HFFc6 (cell line): ENCODE measurements at regions not wholly inside any gene's neighbourhood (a gene's known extent, or its start where the extent isn't known, plus 50 kb on each side); places are given as distances from the start of the nearest gene placed in this dataset.
"Not testable (repeated sequence)": the region's sequence is repeated elsewhere in the genome, so short reads cannot be mapped to it uniquely, and the experiment has no call there.

Experiments used
- DNase-seq: peaks from one replicate; pipeline ENCODE4 v3.0.0-alpha.2; 2018
- H3K27ac Mint-ChIP-seq: 2 replicates; pipeline ENCODE4 v1.8.0; 2020; ENCODE audit warnings: mild to moderate bottlenecking, mixed read lengths
- H3K27me3 Mint-ChIP-seq: 2 replicates; pipeline ENCODE4 v1.8.0; 2021; ENCODE audit warnings: mild to moderate bottlenecking, moderate library complexity, mixed read lengths; ENCODE audit not compliant: insufficient read depth
- H3K36me3 Mint-ChIP-seq: 2 replicates; pipeline ENCODE4 v1.8.0; 2021; ENCODE audit warnings: low read depth, mixed read lengths
- H3K4me1 Mint-ChIP-seq: 2 replicates; pipeline ENCODE4 v1.8.0; 2020; ENCODE audit warnings: low read depth, mixed read lengths
- H3K4me3 Mint-ChIP-seq: 2 replicates; pipeline ENCODE4 v1.8.0; 2020; ENCODE audit warnings: mild to moderate bottlenecking, moderate library complexity, mixed read lengths
- H3K9me3 Mint-ChIP-seq: 2 replicates; pipeline ENCODE4 v1.8.0; 2020; ENCODE audit warnings: mild to moderate bottlenecking, mixed read lengths
- TF ChIP-seq, protein P1 (sequence below): fragments of 200-600 bp; sonication (generic); IDR thresholded peaks from 2 replicates; pipeline ENCODE4 v1.5.0; 2021; ENCODE audit warnings: antibody characterized with exemption, mild to moderate bottlenecking

DNA sequence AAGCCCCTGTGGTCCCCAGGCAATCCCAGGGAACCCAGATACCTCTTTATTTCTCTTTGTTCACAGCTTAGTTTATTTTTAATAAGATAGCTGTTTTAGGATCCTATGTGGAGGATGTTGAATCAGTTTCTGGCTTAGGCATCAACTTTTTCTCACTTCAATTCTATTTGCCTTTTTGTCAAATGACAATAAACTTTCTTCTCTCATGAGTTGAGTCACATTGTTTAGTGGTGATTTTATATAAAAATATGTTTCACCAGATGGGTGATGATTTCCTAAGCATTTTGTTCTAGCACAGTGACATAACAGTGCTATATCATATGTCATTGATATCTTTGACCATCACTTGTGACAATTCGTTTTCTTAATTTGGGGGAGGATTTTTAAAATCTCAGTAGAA is 198.1 kb upstream of the PUDP start:
- DNase-seq, result peak; percentile 30
- Mint-ChIP-seq H3K4me1 (peaks cover 11% of the 10 kb centered on the region), H3K27ac (peak overlapping the region; percentile 45), H3K9me3 (no peaks in the 10 kb centered on the region), H3K4me3 (no peak overlapping the region), H3K27me3 (no peaks in the 10 kb centered on the region; the same call in 1 of the 2 replicates), H3K36me3 (peaks cover 11% of the 10 kb centered on the region; the same call in 1 of the 2 replicates)
- TF ChIP-seq, protein P1, sequence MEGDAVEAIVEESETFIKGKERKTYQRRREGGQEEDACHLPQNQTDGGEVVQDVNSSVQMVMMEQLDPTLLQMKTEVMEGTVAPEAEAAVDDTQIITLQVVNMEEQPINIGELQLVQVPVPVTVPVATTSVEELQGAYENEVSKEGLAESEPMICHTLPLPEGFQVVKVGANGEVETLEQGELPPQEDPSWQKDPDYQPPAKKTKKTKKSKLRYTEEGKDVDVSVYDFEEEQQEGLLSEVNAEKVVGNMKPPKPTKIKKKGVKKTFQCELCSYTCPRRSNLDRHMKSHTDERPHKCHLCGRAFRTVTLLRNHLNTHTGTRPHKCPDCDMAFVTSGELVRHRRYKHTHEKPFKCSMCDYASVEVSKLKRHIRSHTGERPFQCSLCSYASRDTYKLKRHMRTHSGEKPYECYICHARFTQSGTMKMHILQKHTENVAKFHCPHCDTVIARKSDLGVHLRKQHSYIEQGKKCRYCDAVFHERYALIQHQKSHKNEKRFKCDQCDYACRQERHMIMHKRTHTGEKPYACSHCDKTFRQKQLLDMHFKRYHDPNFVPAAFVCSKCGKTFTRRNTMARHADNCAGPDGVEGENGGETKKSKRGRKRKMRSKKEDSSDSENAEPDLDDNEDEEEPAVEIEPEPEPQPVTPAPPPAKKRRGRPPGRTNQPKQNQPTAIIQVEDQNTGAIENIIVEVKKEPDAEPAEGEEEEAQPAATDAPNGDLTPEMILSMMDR, result no peak

DNA sequence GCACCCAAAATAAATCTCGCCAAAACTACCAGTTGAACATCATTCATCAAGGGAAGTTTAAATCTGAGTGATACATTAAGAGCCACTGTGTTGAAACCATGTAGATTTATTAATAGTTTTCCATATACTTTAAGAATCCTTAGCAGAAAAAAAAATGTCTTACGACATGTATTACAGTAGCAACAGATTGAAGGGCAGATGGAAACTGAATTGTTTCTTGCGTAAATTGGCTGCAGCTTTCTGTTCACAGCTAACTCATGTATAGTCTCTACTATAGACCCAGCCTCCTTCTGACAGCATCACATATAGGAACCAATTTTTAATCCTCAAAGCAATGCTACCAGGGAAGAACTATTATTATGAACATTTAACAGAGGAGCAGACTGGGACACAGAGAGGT is 195.2 kb upstream of the PUDP start:
- Mint-ChIP-seq H3K4me3 (no peak overlapping the region), H3K27ac (no peak overlapping the region), H3K36me3 (peaks cover 17% of the 10 kb centered on the region; the same call in 1 of the 2 replicates), H3K27me3 (no peaks in the 10 kb centered on the region), H3K9me3 (no peaks in the 10 kb centered on the region), H3K4me1 (peaks cover 10% of the 10 kb centered on the region)
- TF ChIP-seq, protein P1, result no peak
- no peak for DNase-seq

DNA sequence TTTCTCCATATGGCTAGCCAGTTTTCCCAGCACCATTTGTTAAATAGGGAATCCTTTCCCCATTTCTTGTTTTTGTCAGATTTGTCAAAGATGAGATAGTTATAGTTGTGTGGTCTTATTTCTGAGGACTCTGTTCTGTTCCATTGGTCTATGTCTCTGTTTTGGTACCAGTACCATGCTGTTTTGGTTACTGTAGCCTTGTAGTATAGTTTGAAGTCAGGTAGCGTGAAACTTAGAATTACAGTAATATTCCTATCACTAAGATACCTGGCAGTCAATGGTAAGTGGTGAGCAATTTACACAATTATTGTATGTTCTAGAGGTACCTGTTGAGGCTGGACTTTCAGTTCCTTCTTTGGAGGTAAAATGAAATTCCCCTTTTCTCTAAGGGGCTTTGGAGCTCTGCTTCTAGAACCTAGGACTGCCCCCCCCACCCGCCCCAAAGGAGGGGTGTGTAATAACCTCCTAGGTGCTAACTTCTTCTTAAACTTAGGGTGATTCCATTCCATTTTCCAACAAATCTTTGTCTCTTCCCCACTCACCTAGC is 187.9 kb upstream of the PUDP start:
- not testable (repeated sequence) for H3K9me3 Mint-ChIP-seq, H3K4me3 Mint-ChIP-seq, DNase-seq, H3K27me3 Mint-ChIP-seq, H3K27ac Mint-ChIP-seq
- Mint-ChIP-seq H3K36me3 (peaks cover 20% of the 10 kb centered on the region), H3K4me1 (peaks cover 31% of the 10 kb centered on the region)

DNA sequence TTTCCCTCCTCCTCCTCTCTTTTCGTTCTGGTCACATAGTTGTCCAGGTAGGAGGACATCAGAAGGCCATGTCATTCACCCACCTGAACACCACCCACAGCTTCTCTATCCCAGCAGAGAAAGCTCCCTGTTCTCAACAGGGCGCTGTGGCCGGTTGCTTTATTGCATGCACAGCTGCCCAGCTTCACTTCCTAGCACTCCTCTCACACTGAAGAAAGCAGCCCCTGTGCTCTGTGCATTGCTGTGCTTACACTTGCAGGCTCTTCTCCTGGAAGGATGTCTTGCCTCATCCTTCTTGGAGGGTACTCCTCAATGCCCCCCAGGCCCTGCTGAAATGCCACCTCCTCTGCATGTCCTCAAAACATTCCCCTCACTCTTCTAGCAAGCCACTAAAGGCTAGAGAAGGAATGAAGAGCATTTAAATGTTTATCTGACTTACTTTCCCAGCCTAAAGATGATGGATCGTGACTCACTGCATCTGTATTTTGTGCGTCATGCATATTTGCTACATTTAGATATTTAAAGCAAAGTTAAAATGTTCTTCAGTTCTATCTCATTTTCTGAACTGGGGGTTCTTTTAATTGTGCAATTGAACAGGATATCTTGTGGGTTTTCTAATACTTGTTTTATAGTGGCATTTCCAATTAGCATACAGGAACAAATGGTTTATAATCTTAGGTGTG is 186.4 kb upstream of the PUDP start:
- H3K4me1 Mint-ChIP-seq, result peaks cover 46% of the 10 kb centered on the region
- peak overlapping the region; percentile 79 for H3K4me3 Mint-ChIP-seq
- peak; percentile 73 for DNase-seq
- H3K27me3 Mint-ChIP-seq, result no peaks in the 10 kb centered on the region
- TF ChIP-seq, protein P1, result no peak
- H3K9me3 Mint-ChIP-seq, result 0 out of 2 replicates have a peak, but pooled peaks cover 3% of the 10 kb centered on the region
- H3K27ac Mint-ChIP-seq, result peak overlapping the region; percentile 91
- peaks cover 15% of the 10 kb centered on the region for H3K36me3 Mint-ChIP-seq

DNA sequence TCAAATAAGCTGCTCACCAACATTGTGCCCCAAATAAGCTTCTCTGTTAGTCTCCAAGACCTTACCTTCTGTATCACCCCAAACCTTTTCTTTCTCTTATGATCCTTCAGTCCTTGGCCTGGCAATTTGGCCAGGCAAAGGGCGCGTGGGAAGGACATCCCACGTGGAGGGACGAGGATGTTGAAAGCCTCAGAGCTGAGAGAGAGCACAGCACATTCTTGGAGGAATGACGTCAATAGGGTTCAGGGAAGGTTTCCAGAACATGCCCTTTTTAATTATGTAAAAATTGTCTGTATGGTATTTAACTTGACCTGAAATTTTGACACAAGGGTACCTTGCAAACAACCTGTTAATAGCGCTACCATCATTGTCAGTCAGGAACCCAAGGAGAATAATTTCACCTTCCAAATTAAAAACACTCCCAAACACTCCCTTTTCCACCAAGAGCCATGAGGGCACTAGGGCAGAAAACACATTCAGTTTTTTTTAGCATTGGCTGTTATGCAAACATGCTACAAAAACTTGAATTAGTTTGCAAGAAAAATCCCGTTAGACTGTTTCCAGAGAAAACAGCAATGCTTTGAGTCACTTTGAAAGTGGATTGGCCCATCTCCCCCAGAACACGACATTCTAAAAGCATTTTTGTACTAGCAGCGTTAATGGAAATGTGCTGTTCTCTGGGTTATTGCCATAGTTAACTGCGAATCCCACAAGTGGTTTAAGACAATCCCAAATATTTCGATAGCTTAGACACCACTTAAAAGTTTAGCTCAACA is 183.2 kb upstream of the PUDP start:
- 0 out of 2 replicates have a peak, but pooled peaks cover under 1% of the 10 kb centered on the region for H3K9me3 Mint-ChIP-seq
- peaks cover 46% of the 10 kb centered on the region for H3K4me1 Mint-ChIP-seq
- TF ChIP-seq, protein P1, result no peak
- no peaks in the 10 kb centered on the region for H3K27me3 Mint-ChIP-seq
- H3K4me3 Mint-ChIP-seq, result peak overlapping the region; percentile 84
- H3K27ac Mint-ChIP-seq, result peak overlapping the region; percentile 100
- peak; percentile 92 for DNase-seq
- H3K36me3 Mint-ChIP-seq, result peaks cover 15% of the 10 kb centered on the region

DNA sequence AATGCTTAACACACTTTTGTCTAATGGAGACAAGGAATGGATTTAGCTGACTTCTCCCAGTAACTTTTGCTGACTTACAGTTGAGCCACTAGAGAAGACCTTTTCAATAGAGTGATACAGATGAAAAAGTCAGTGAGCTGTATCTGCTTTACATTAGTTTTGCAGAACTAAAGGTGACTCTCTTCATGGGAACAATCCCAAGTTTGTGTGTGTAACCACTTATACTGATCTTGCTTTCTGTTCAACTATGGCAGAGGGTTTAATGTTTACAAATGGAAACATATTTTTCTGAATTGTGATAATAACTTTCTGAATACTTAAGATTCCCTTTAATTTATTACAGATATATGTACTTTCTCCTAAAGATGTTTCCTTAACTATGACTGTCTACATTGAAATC is 182.6 kb upstream of the PUDP start:
- no peak for DNase-seq
- H3K27ac Mint-ChIP-seq, result peak overlapping the region; percentile 100

More for the DNA sequence above, 182.6 kb upstream of the PUDP start:
- H3K4me1 Mint-ChIP-seq, result peaks cover 46% of the 10 kb centered on the region
- peak overlapping the region; percentile 84 for H3K4me3 Mint-ChIP-seq
- peaks cover 19% of the 10 kb centered on the region for H3K36me3 Mint-ChIP-seq
- no peaks in the 10 kb centered on the region for H3K9me3 Mint-ChIP-seq
- H3K27me3 Mint-ChIP-seq, result no peaks in the 10 kb centered on the region
- TF ChIP-seq, protein P1, result no peak
